Mesendoderm (in vitro differentiated cells): ENCODE measurements at regions not wholly inside any gene's neighbourhood (a gene's known extent, or its start where the extent isn't known, plus 50 kb on each side); places are given as distances from the start of the nearest gene placed in this dataset.

Source experiments
- DNase-seq: peaks from one replicate; pipeline ENCODE4 v3.0.0; 2013
- H2AK5ac ChIP-seq: 2 replicates; pipeline ENCODE4 v1.6.1; 2013; ENCODE audit warnings: low read length, inconsistent platforms
- H2BK120ac ChIP-seq: 2 replicates; pipeline ENCODE4 v1.6.1; 2013; ENCODE audit warnings: low read depth, mild to moderate bottlenecking, low read length, moderate library complexity, mixed read lengths
- H2BK15ac ChIP-seq: replicated peaks from 2 replicates; pipeline ENCODE4 v1.6.1; 2013; ENCODE audit warnings: low read depth, mild to moderate bottlenecking, moderate library complexity
- H2BK5ac ChIP-seq: 2 replicates; pipeline ENCODE4 v1.6.1; 2013; ENCODE audit warnings: low read length, inconsistent platforms
- H3K18ac ChIP-seq: 2 replicates; pipeline ENCODE4 v1.6.1; 2013; ENCODE audit warnings: mild to moderate bottlenecking, low read length, mixed read lengths
- H3K23ac ChIP-seq: one replicate; pipeline ENCODE4 v1.6.1; 2013; ENCODE audit warnings: low read length
- H3K27ac ChIP-seq: 2 replicates; pipeline ENCODE4 v1.5.1; 2013; ENCODE audit warnings: low read depth, mild to moderate bottlenecking, inconsistent platforms, low read length, moderate library complexity
- H3K27me3 ChIP-seq: 2 replicates; pipeline ENCODE4 v1.6.1; 2013; ENCODE audit warnings: low read length, control low read depth, mild to moderate bottlenecking, inconsistent platforms; ENCODE audit not compliant: insufficient read depth, poor library complexity
- H3K36me3 ChIP-seq: 2 replicates; pipeline ENCODE4 v1.6.1; 2013; ENCODE audit warnings: low read length, inconsistent platforms; ENCODE audit not compliant: control insufficient read depth, insufficient read depth
- H3K4ac ChIP-seq: one replicate; pipeline ENCODE4 v1.6.1; 2013; ENCODE audit warnings: low read depth, mild to moderate bottlenecking, low read length, moderate library complexity
- H3K4me1 ChIP-seq: 2 replicates; pipeline ENCODE4 v1.6.1; 2013; ENCODE audit warnings: low read depth, low read length, inconsistent platforms; ENCODE audit not compliant: control insufficient read depth
- H3K4me2 ChIP-seq: 2 replicates; pipeline ENCODE4 v1.6.1; 2013; ENCODE audit warnings: low read length
- H3K4me3 ChIP-seq: 2 replicates; pipeline ENCODE4 v1.5.1; 2013; ENCODE audit warnings: mild to moderate bottlenecking, low read length
- H3K56ac ChIP-seq: one replicate; pipeline ENCODE4 v1.6.1; 2013; ENCODE audit warnings: low read length
- H3K79me1 ChIP-seq: 2 replicates; pipeline ENCODE4 v1.6.1; 2013; ENCODE audit warnings: low read length, inconsistent platforms
- H3K79me2 ChIP-seq: 2 replicates; pipeline ENCODE4 v1.6.1; 2013; ENCODE audit warnings: mild to moderate bottlenecking, low read length; ENCODE audit not compliant: control insufficient read depth, insufficient read depth
- H3K9ac ChIP-seq: 2 replicates; pipeline ENCODE4 v1.6.1; 2013; ENCODE audit warnings: low read length, inconsistent platforms
- H4K5ac ChIP-seq: one replicate; pipeline ENCODE4 v1.6.1; 2013; ENCODE audit warnings: low read length
- H4K8ac ChIP-seq: one replicate; pipeline ENCODE4 v1.6.1; 2013; ENCODE audit warnings: low read depth, mild to moderate bottlenecking, control low read depth, low read length, moderate library complexity
- WGBS: extraction: QIAGEN DNeasy Blood & Tissue Kit; methylation state at CpG from one replicate; pipeline ENCODE4 v1.1.7; 2013; ENCODE audit warnings: low lambda C conversion rate, missing lambda C conversion rate; ENCODE audit not compliant: insufficient coverage; ENCODE audit errors: extremely low coverage; 5-methylcytosine and 5-hydroxymethylcytosine counted together

- Histone ChIP-seq H3K36me3 (no peaks in the 10 kb centered on the region), H3K4me2 (no peak overlapping the region), H2BK5ac (no peak overlapping the region), H4K5ac (no peak overlapping the region), H3K9ac (no peak overlapping the region), H3K23ac (no peak overlapping the region), H4K8ac (no peak overlapping the region), H3K4me1 (peaks cover 9% of the 10 kb centered on the region), H3K4ac (no peak overlapping the region), H3K79me1 (no peaks in the 10 kb centered on the region), H3K18ac (no peak overlapping the region), H3K27ac (no peak overlapping the region), H3K56ac (peak overlapping the region; percentile 26), H3K27me3 (no peaks in the 10 kb centered on the region), H2BK120ac (no peak overlapping the region), H3K4me3 (no peak overlapping the region), H2BK15ac (no peak overlapping the region), H2AK5ac (no peak overlapping the region), H3K79me2 (no peaks in the 10 kb centered on the region)
- DNase-seq = no peak
- WGBS = no CpG with 5 or more reads among the region's 5 CpGs
Observed at GRCh38 chr11:92830377-92831155, 138.9 kb upstream of the MTNR1B start.

GRCh38 chr11:92834296-92835020 is 135.0 kb upstream of the MTNR1B start:
- no peak overlapping the region for H2AK5ac ChIP-seq
- H4K5ac ChIP-seq = no peak overlapping the region
- H3K4ac ChIP-seq = no peak overlapping the region
- no peaks in the 10 kb centered on the region for H3K36me3 ChIP-seq
- H3K4me3 ChIP-seq = no peak overlapping the region
- H3K27me3 ChIP-seq = no peaks in the 10 kb centered on the region
- WGBS = no CpG with 5 or more reads among the region's 3 CpGs
- peaks cover 4% of the 10 kb centered on the region for H3K4me1 ChIP-seq
- no peak overlapping the region for H2BK120ac ChIP-seq
- H3K27ac ChIP-seq = no peak overlapping the region
- no peak overlapping the region for H3K56ac ChIP-seq
- H3K4me2 ChIP-seq = no peak overlapping the region
- H3K9ac ChIP-seq = no peak overlapping the region
- H3K79me1 ChIP-seq = no peaks in the 10 kb centered on the region
- H3K18ac ChIP-seq = no peak overlapping the region
- no peak overlapping the region for H2BK5ac ChIP-seq
- no peaks in the 10 kb centered on the region for H3K79me2 ChIP-seq
- no peak overlapping the region for H4K8ac ChIP-seq
- no peak overlapping the region for H3K23ac ChIP-seq
- no peak overlapping the region for H2BK15ac ChIP-seq
- DNase-seq = no peak

- no peak overlapping the region for H3K23ac ChIP-seq
- H3K4ac ChIP-seq = no peak overlapping the region
- no peak overlapping the region for H3K18ac ChIP-seq
- no peak overlapping the region for H2BK5ac ChIP-seq
- WGBS = no CpG with 5 or more reads among the region's 3 CpGs
- no peaks in the 10 kb centered on the region for H3K79me2 ChIP-seq
- no peaks in the 10 kb centered on the region for H3K36me3 ChIP-seq
- no peaks in the 10 kb centered on the region for H3K27me3 ChIP-seq
- H3K79me1 ChIP-seq = no peaks in the 10 kb centered on the region
- no peak overlapping the region for H2BK15ac ChIP-seq
- H2BK120ac ChIP-seq = no peak overlapping the region
- no peak overlapping the region for H2AK5ac ChIP-seq
- H3K9ac ChIP-seq = no peak overlapping the region
- H3K4me1 ChIP-seq = peaks cover 4% of the 10 kb centered on the region
- H4K5ac ChIP-seq = no peak overlapping the region
- H4K8ac ChIP-seq = no peak overlapping the region
- no peak overlapping the region for H3K4me3 ChIP-seq
- DNase-seq = no peak
- H3K27ac ChIP-seq = no peak overlapping the region
- no peak overlapping the region for H3K4me2 ChIP-seq
- H3K56ac ChIP-seq = no peak overlapping the region
Observed at GRCh38 chr11:92837595-92837994, 131.9 kb upstream of the MTNR1B start.

- no peak overlapping the region for H2BK5ac ChIP-seq
- H3K4me2 ChIP-seq = no peak overlapping the region
- no peaks in the 10 kb centered on the region for H3K36me3 ChIP-seq
- H2AK5ac ChIP-seq = no peak overlapping the region
- H3K79me2 ChIP-seq = no peaks in the 10 kb centered on the region
- H3K56ac ChIP-seq = no peak overlapping the region
- peak; percentile 65 for DNase-seq
- no peak overlapping the region for H2BK120ac ChIP-seq
- no peak overlapping the region for H3K4ac ChIP-seq
- no peak overlapping the region for H3K27ac ChIP-seq
- no CpG with 5 or more reads among the region's 5 CpGs for WGBS
- H4K5ac ChIP-seq = no peak overlapping the region
- H3K79me1 ChIP-seq = no peaks in the 10 kb centered on the region
- peaks cover 4% of the 10 kb centered on the region for H3K4me1 ChIP-seq
- no peak overlapping the region for H3K23ac ChIP-seq
- no peak overlapping the region for H3K18ac ChIP-seq
- H3K9ac ChIP-seq = no peak overlapping the region
- no peaks in the 10 kb centered on the region for H3K27me3 ChIP-seq
- H4K8ac ChIP-seq = no peak overlapping the region
- no peak overlapping the region for H3K4me3 ChIP-seq
- no peak overlapping the region for H2BK15ac ChIP-seq
Observed at GRCh38 chr11:92838759-92839310, 130.6 kb upstream of the MTNR1B start.

- H2BK120ac ChIP-seq = no peak overlapping the region
- no peak overlapping the region for H2BK5ac ChIP-seq
- H3K79me2 ChIP-seq = no peaks in the 10 kb centered on the region
- H3K4me1 ChIP-seq = peaks cover 4% of the 10 kb centered on the region
- H2BK15ac ChIP-seq = no peak overlapping the region
- no peak overlapping the region for H3K4me3 ChIP-seq
- no peaks in the 10 kb centered on the region for H3K79me1 ChIP-seq
- no peak for DNase-seq
- no peaks in the 10 kb centered on the region for H3K36me3 ChIP-seq
- no peak overlapping the region for H2AK5ac ChIP-seq
- no peak overlapping the region for H3K56ac ChIP-seq
- no peak overlapping the region for H3K18ac ChIP-seq
- H3K27ac ChIP-seq = no peak overlapping the region
- H4K8ac ChIP-seq = no peak overlapping the region
- no peak overlapping the region for H3K9ac ChIP-seq
- H3K4ac ChIP-seq = no peak overlapping the region
- no peaks in the 10 kb centered on the region for H3K27me3 ChIP-seq
- H3K23ac ChIP-seq = no peak overlapping the region
- H3K4me2 ChIP-seq = no peak overlapping the region
- no CpG with 5 or more reads among the region's 5 CpGs for WGBS
- H4K5ac ChIP-seq = no peak overlapping the region
Observed at GRCh38 chr11:92839450-92839849, 130.0 kb upstream of the MTNR1B start.
